RWPE2 (cell line): ENCODE measurements at regions not wholly inside any gene's neighbourhood (a gene's known extent, or its start where the extent isn't known, plus 50 kb on each side); places are given as distances from the start of the nearest gene placed in this dataset.

Experiments used
- ATAC-seq: fragments of 200-7000 bp; cut with Tn5 transposase; 3 replicates; pipeline ENCODE4 v1.9.1; 2021; ENCODE audit warnings: low read depth
- DNase-seq: peaks from one replicate; pipeline ENCODE4 v3.0.0-alpha.2; 2020; ENCODE audit warnings: low spot score
- H3K27ac ChIP-seq: fragments of 450-650 bp; 2 replicates; pipeline ENCODE4 v1.5.1; 2017; ENCODE audit warnings: mild to moderate bottlenecking; ENCODE audit not compliant: poor library complexity, severe bottlenecking
- H3K27me3 ChIP-seq: fragments of 250-450 bp; sonication (Bioruptor Pico); 2 replicates; pipeline ENCODE4 v1.5.1; 2021; ENCODE audit warnings: mild to moderate bottlenecking, moderate library complexity; ENCODE audit not compliant: insufficient read depth, poor library complexity, severe bottlenecking
- H3K36me3 ChIP-seq: fragments of 250-450 bp; sonication (Bioruptor Pico); 2 replicates; pipeline ENCODE4 v1.5.1; 2020; ENCODE audit warnings: low read depth, mild to moderate bottlenecking, moderate library complexity
- H3K4me1 ChIP-seq: fragments of 250-450 bp; sonication (Bioruptor Pico); 2 replicates; pipeline ENCODE4 v1.5.1; 2021; ENCODE audit warnings: mild to moderate bottlenecking, moderate library complexity; ENCODE audit not compliant: insufficient read depth, poor library complexity, severe bottlenecking
- H3K4me3 ChIP-seq: fragments of 250-450 bp; sonication (Bioruptor Pico); 2 replicates; pipeline ENCODE4 v1.5.1; 2021; ENCODE audit warnings: mild to moderate bottlenecking, moderate library complexity; ENCODE audit not compliant: severe bottlenecking
- H3K9me3 ChIP-seq: fragments of 250-450 bp; sonication (Bioruptor Pico); 2 replicates; pipeline ENCODE4 v1.5.1; 2021; ENCODE audit warnings: mild to moderate bottlenecking, moderate library complexity; ENCODE audit not compliant: severe bottlenecking
- CTCF ChIP-seq: fragments of 450-650 bp; IDR thresholded peaks from one replicate; pipeline ENCODE4 v1.5.1; 2017; ENCODE audit warnings: mild to moderate bottlenecking, moderate library complexity; ENCODE audit not compliant: poor library complexity, severe bottlenecking

GRCh38 chr2:57141269-57141668, 905.3 kb upstream of the VRK2 start:
- Histone ChIP-seq H3K9me3 (no peaks in the 10 kb centered on the region), H3K27ac (no peak overlapping the region), H3K4me1 (no peaks in the 10 kb centered on the region), H3K4me3 (no peak overlapping the region), H3K36me3 (no peaks in the 10 kb centered on the region), H3K27me3 (no peaks in the 10 kb centered on the region)
- DNase-seq: no peak
- no peak for TF ChIP-seq CTCF
- ATAC-seq: no peak

GRCh38 chr2:57146951-57147350, 899.7 kb upstream of the VRK2 start:
- Histone ChIP-seq H3K4me1 (no peaks in the 10 kb centered on the region), H3K27me3 (no peaks in the 10 kb centered on the region), H3K9me3 (peaks cover 2% of the 10 kb centered on the region), H3K4me3 (no peak overlapping the region), H3K27ac (no peak overlapping the region), H3K36me3 (no peaks in the 10 kb centered on the region)
- no peak for TF ChIP-seq CTCF
- ATAC-seq (no peak), DNase-seq (no peak)

GRCh38 chr2:57156231-57156924, 890.2 kb upstream of the VRK2 start:
- H3K9me3 ChIP-seq: no peaks in the 10 kb centered on the region
- DNase-seq: no peak

GRCh38 chr2:57160976-57161375, 885.6 kb upstream of the VRK2 start:
- no peak for TF ChIP-seq CTCF
- ATAC-seq (peak; percentile 82), DNase-seq (no peak)
- Histone ChIP-seq H3K4me1 (peaks cover 6% of the 10 kb centered on the region), H3K27ac (no peak overlapping the region), H3K9me3 (no peaks in the 10 kb centered on the region), H3K4me3 (no peak overlapping the region), H3K27me3 (no peaks in the 10 kb centered on the region), H3K36me3 (no peaks in the 10 kb centered on the region)

More at GRCh38 chr2:57156231-57156924, 890.2 kb upstream of the VRK2 start:
- Histone ChIP-seq H3K27me3 (no peaks in the 10 kb centered on the region), H3K27ac (no peak overlapping the region), H3K4me1 (peaks cover 6% of the 10 kb centered on the region), H3K36me3 (no peaks in the 10 kb centered on the region), H3K4me3 (no peak overlapping the region)
- no peak for ATAC-seq
- no peak for TF ChIP-seq CTCF

- no peaks in the 10 kb centered on the region for H3K36me3 ChIP-seq
- DNase-seq (no peak), ATAC-seq (no peak)
- H3K9me3 ChIP-seq: no peaks in the 10 kb centered on the region
- H3K4me1 ChIP-seq: peaks cover 27% of the 10 kb centered on the region
- no peaks in the 10 kb centered on the region for H3K27me3 ChIP-seq
- TF ChIP-seq CTCF: no peak
- H3K27ac ChIP-seq: no peak overlapping the region
- no peak overlapping the region for H3K4me3 ChIP-seq
Measured at GRCh38 chr2:57177176-57177575, 869.4 kb upstream of the VRK2 start.
